IMR-90 (cell line): ENCODE measurements at regions not wholly inside any gene's neighbourhood (a gene's known extent, or its start where the extent isn't known, plus 50 kb on each side); places are given as distances from the start of the nearest gene placed in this dataset.

Experiments used
- ATAC-seq: fragments of 200-7000 bp; cut with Tn5 transposase; 2 replicates; pipeline ENCODE4 v1.9.1; 2020; ENCODE audit warnings: low read depth, mild to moderate bottlenecking, moderate library complexity
- BruUV-seq: library from RNA; stranded (reverse); fragments of 400-500 nt; replicated peaks from 2 replicates; lab custom pipeline; 2021; lab: Mats Ljungman, UMichigan
- CTCF ChIA-PET: fragments of 300-600 bp; formaldehyde crosslinking; extraction: SDS; loops from one replicate; lab custom pipeline; 2021; ENCODE audit warnings: antibody characterized with exemption; lab: Yijun Ruan, JAX
- POLR2A ChIA-PET: fragments of 300-600 bp; sonication (Branson Sonifier 250); formaldehyde crosslinking; loops from one replicate; lab custom pipeline; 2022; ENCODE audit warnings: antibody characterized with exemption; ENCODE audit not compliant: unreplicated experiment; lab: Charles Lee
- DNase-seq: peaks from one replicate; pipeline ENCODE4 v3.0.0; 2013
- H2AFZ ChIP-seq: replicated peaks from 2 replicates; pipeline ENCODE3; 2013; ENCODE audit warnings: low read length, mild to moderate bottlenecking; ENCODE audit not compliant: poor library complexity
- H2AK5ac ChIP-seq: 2 replicates; pipeline ENCODE4 v1.6.1; 2013; ENCODE audit warnings: low read depth, low read length, inconsistent platforms
- H2AK9ac ChIP-seq: replicated peaks from 2 replicates; pipeline ENCODE3; 2013; ENCODE audit warnings: mild to moderate bottlenecking, low read depth, low read length, moderate library complexity; ENCODE audit not compliant: poor library complexity
- H2BK120ac ChIP-seq: 2 replicates; pipeline ENCODE4 v1.6.1; 2013; ENCODE audit warnings: low read depth, low read length, inconsistent platforms
- H2BK15ac ChIP-seq: 3 replicates; pipeline ENCODE4 v1.6.1; 2013; ENCODE audit warnings: low read depth, low read length, inconsistent platforms
- H2BK20ac ChIP-seq: 2 replicates; pipeline ENCODE4 v1.6.1; 2013; ENCODE audit warnings: low read depth, mild to moderate bottlenecking, inconsistent platforms, low read length, moderate library complexity
- H2BK5ac ChIP-seq: 2 replicates; pipeline ENCODE4 v1.6.1; 2013; ENCODE audit warnings: mild to moderate bottlenecking, low read depth, low read length, inconsistent platforms; ENCODE audit not compliant: poor library complexity, severe bottlenecking
- H3K14ac ChIP-seq: replicated peaks from 2 replicates; pipeline ENCODE4 v1.6.1; 2013; ENCODE audit warnings: low read depth, low read length, inconsistent platforms
- H3K18ac ChIP-seq: 2 replicates; pipeline ENCODE4 v1.6.1; 2013; ENCODE audit warnings: low read depth, low read length, control low read depth
- H3K23ac ChIP-seq: 2 replicates; pipeline ENCODE4 v1.6.1; 2013; ENCODE audit warnings: low read depth, low read length, inconsistent platforms
- H3K27ac ChIP-seq: 2 replicates; pipeline ENCODE4 v1.5.1; 2013; ENCODE audit warnings: mild to moderate bottlenecking, control low read depth, low read length; ENCODE audit not compliant: insufficient read depth
- H3K27me3 ChIP-seq: 2 replicates; pipeline ENCODE4 v1.6.1; 2013; ENCODE audit warnings: low read length; ENCODE audit not compliant: control insufficient read depth, insufficient read depth
- H3K36me3 ChIP-seq: 2 replicates; pipeline ENCODE4 v1.6.1; 2013; ENCODE audit warnings: low read length, mixed read lengths; ENCODE audit not compliant: control insufficient read depth, insufficient read depth
- H3K4ac ChIP-seq: 2 replicates; pipeline ENCODE4 v1.6.1; 2013; ENCODE audit warnings: low read depth, low read length, inconsistent platforms
- H3K4me1 ChIP-seq: 2 replicates; pipeline ENCODE4 v1.6.1; 2013; ENCODE audit warnings: low read length, mixed read lengths; ENCODE audit not compliant: control insufficient read depth, insufficient read depth
- H3K4me2 ChIP-seq: 2 replicates; pipeline ENCODE4 v1.6.1; 2013; ENCODE audit warnings: low read depth, mild to moderate bottlenecking, control low read depth, low read length, moderate library complexity
- H3K4me3 ChIP-seq: 2 replicates; pipeline ENCODE4 v1.5.1; 2013; ENCODE audit warnings: low read depth, mild to moderate bottlenecking, control low read depth, low read length, moderate library complexity; ENCODE audit not compliant: insufficient read depth
- H3K56ac ChIP-seq: 2 replicates; pipeline ENCODE4 v1.6.1; 2013; ENCODE audit warnings: low read length, inconsistent platforms; ENCODE audit not compliant: insufficient read depth; ENCODE audit errors: extremely low read depth
- H3K79me1 ChIP-seq, 2 experiments: 2 replicates each; pipeline ENCODE4 v1.6.1; 2013; ENCODE audit warnings: low read length in 2 of 2, inconsistent platforms in 1 of 2, low read depth in 1 of 2
- H3K9ac ChIP-seq: 2 replicates; pipeline ENCODE4 v1.6.1; 2013; ENCODE audit warnings: low read depth, low read length, control low read depth
- H3K9me1 ChIP-seq: 2 replicates; pipeline ENCODE4 v1.6.1; 2013; ENCODE audit warnings: low read length, inconsistent platforms; ENCODE audit not compliant: insufficient read depth
- H3K9me3 ChIP-seq: 2 replicates; pipeline ENCODE4 v1.6.1; 2013; ENCODE audit warnings: low read length; ENCODE audit not compliant: control insufficient read depth, insufficient read depth
- H4K20me1 ChIP-seq: 2 replicates; pipeline ENCODE4 v1.6.1; 2013; ENCODE audit warnings: low read length, inconsistent platforms; ENCODE audit not compliant: insufficient read depth
- H4K5ac ChIP-seq: 2 replicates; pipeline ENCODE4 v1.6.1; 2013; ENCODE audit warnings: mild to moderate bottlenecking, low read depth, low read length, control low read depth
- H4K8ac ChIP-seq, 2 experiments: 2 replicates each; pipeline ENCODE4 v1.6.1; 2013; ENCODE audit warnings: low read depth in 2 of 2, low read length in 2 of 2, control low read depth in 1 of 2, inconsistent platforms in 1 of 2
- H4K91ac ChIP-seq: 2 replicates; pipeline ENCODE4 v1.6.1; 2013; ENCODE audit warnings: low read depth, low read length, inconsistent platforms; ENCODE audit not compliant: insufficient read depth
- BHLHE40 ChIP-seq: fragments of 150-350 bp; IDR thresholded peaks from 2 replicates; pipeline ENCODE4 v1.6.1; 2016; ENCODE audit warnings: mild to moderate bottlenecking, low read depth, low read length
- CEBPB ChIP-seq: IDR thresholded peaks from 2 replicates; pipeline ENCODE4 v1.6.1; 2012; ENCODE audit warnings: low read depth, low read length, improper control_type of control experiment
- FOS ChIP-seq: fragments of 150-350 bp; IDR thresholded peaks from 2 replicates; pipeline ENCODE4 v1.6.1; 2016; ENCODE audit warnings: low read depth, low read length
- MAFK ChIP-seq: IDR thresholded peaks from 2 replicates; pipeline ENCODE4 v1.6.1; 2012; ENCODE audit warnings: low read depth, low read length, improper control_type of control experiment
- MAZ ChIP-seq: IDR thresholded peaks from 2 replicates; pipeline ENCODE4 v1.6.1; 2012; ENCODE audit warnings: low read depth, mild to moderate bottlenecking, low read length, improper control_type of control experiment, moderate library complexity, borderline replicate concordance
- MXI1 ChIP-seq: IDR thresholded peaks from 2 replicates; pipeline ENCODE4 v1.6.1; 2012; ENCODE audit warnings: low read depth, mild to moderate bottlenecking, low read length, moderate library complexity, borderline replicate concordance
- NFE2L2 ChIP-seq: fragments of 150-350 bp; IDR thresholded peaks from 2 replicates; pipeline ENCODE4 v1.6.1; 2016; ENCODE audit warnings: low read depth, mild to moderate bottlenecking, low read length
- POLR2A ChIP-seq: IDR thresholded peaks from 2 replicates; pipeline ENCODE4 v1.6.1; 2012; ENCODE audit warnings: mild to moderate bottlenecking, low read depth, low read length
- RAD21 ChIP-seq: IDR thresholded peaks from 2 replicates; pipeline ENCODE4 v1.6.1; 2012; ENCODE audit warnings: low read length, improper control_type of control experiment
- RCOR1 ChIP-seq: IDR thresholded peaks from 2 replicates; pipeline ENCODE4 v1.6.1; 2012; ENCODE audit warnings: mild to moderate bottlenecking, low read length, improper control_type of control experiment; ENCODE audit not compliant: insufficient replicate concordance
- dilution Hi-C: fragments of 300-500 bp; cut with HindIII; formaldehyde crosslinking; loops from one replicate; pipeline ENCODE4 v1.14.3; 2018; ENCODE audit warnings: low sequenced_read_pairs; ENCODE audit not compliant: unreplicated experiment
- in situ Hi-C: fragments of 300-500 bp; cut with MboI; formaldehyde crosslinking; loops from 3 replicates; pipeline ENCODE4 v1.14.3; 2019; ENCODE audit warnings: low sequenced_read_pairs, inconsistent platforms, mixed read lengths
- intact Hi-C: fragments of 100-400 bp; cut with micrococcal nuclease; formaldehyde crosslinking; loops from 2 replicates; pipeline ENCODE4 v1.10.0; 2022

GRCh38 chr18:28736951-28737350 lies 560.0 kb upstream of the CDH2 start:
- TF ChIP-seq RAD21 (no peak), BHLHE40 (no peak), NFE2L2 (no peak), POLR2A (no peak), RCOR1 (no peak), FOS (no peak), MAZ (no peak), MAFK (no peak), MXI1 (no peak), CEBPB (no peak)
- no TSS peak for BruUV-seq
- H4K8ac ChIP-seq, result no peak overlapping the region
- no peaks in the 10 kb centered on the region for H4K20me1 ChIP-seq
- no peak overlapping the region for H2BK15ac ChIP-seq
- no peak overlapping the region for H3K4ac ChIP-seq
- no peak overlapping the region for H4K91ac ChIP-seq
- H2AK9ac ChIP-seq, result no peak overlapping the region
- no peaks in the 10 kb centered on the region for H3K36me3 ChIP-seq
- DNase-seq (peak; percentile 14), ATAC-seq (no peak)
- in situ Hi-C loops (no loop called here), dilution Hi-C loops (no loop called here), intact Hi-C loops (no loop called here)
- H2BK120ac ChIP-seq, result no peak overlapping the region
- ChIA-PET CTCF (no interaction called here), POLR2A (no interaction called here)
- no peak overlapping the region for H3K27ac ChIP-seq
- H3K9ac ChIP-seq, result no peak overlapping the region
- no peak overlapping the region for H3K4me2 ChIP-seq
- H2BK20ac ChIP-seq, result no peak overlapping the region
- no peak overlapping the region for H2AFZ ChIP-seq
- no peaks in the 10 kb centered on the region for H3K27me3 ChIP-seq
- H3K14ac ChIP-seq, result no peak overlapping the region
- H4K5ac ChIP-seq, result no peak overlapping the region
- no peaks in the 10 kb centered on the region for H3K9me3 ChIP-seq
- no peak overlapping the region for H3K23ac ChIP-seq
- no peak overlapping the region for H2AK5ac ChIP-seq
- no peak overlapping the region for H2BK5ac ChIP-seq
- H3K4me1 ChIP-seq, result peaks cover 2% of the 10 kb centered on the region; the same call in 1 of the 2 replicates
- no peaks in the 10 kb centered on the region for H3K9me1 ChIP-seq
- no peak overlapping the region for H3K4me3 ChIP-seq
- H3K79me1 ChIP-seq, result no peaks in the 10 kb centered on the region
- no peak overlapping the region for H3K56ac ChIP-seq
- H3K18ac ChIP-seq, result no peak overlapping the region
